GM23248 (cell line): ENCODE measurements at regions not wholly inside any gene's neighbourhood (a gene's known extent, or its start where the extent isn't known, plus 50 kb on each side); places are given as distances from the start of the nearest gene placed in this dataset.

Experiments used
- DNase-seq: peaks from one replicate; pipeline ENCODE4 v3.0.0-alpha.2; 2015
- H2AFZ ChIP-seq: fragments of 200-600 bp; sonication (generic); 2 replicates; pipeline ENCODE4 v1.6.1; 2016; ENCODE audit warnings: antibody characterized with exemption
- H3F3A ChIP-seq: fragments of 200-600 bp; sonication (generic); 2 replicates; pipeline ENCODE4 v1.6.1; 2016; ENCODE audit warnings: mild to moderate bottlenecking, antibody characterized with exemption, mixed run types; ENCODE audit not compliant: insufficient read depth
- H3K27ac ChIP-seq: fragments of 200-600 bp; sonication (generic); 2 replicates; pipeline ENCODE4 v1.5.1; 2016; ENCODE audit warnings: mild to moderate bottlenecking
- H3K27me3 ChIP-seq: fragments of 200-600 bp; sonication (generic); replicated peaks from 2 replicates; pipeline ENCODE4 v1.6.1; 2016; ENCODE audit warnings: mild to moderate bottlenecking; ENCODE audit not compliant: insufficient read depth
- H3K36me3 ChIP-seq: fragments of 200-600 bp; sonication (generic); 2 replicates; pipeline ENCODE4 v1.6.1; 2016; ENCODE audit warnings: low read depth, mild to moderate bottlenecking
- H3K4me1 ChIP-seq: fragments of 200-600 bp; sonication (generic); 2 replicates; pipeline ENCODE4 v1.6.1; 2016; ENCODE audit warnings: mild to moderate bottlenecking; ENCODE audit not compliant: insufficient read depth
- H3K4me2 ChIP-seq: fragments of 200-600 bp; sonication (generic); one replicate; pipeline ENCODE4 v1.6.1; 2016; ENCODE audit warnings: mild to moderate bottlenecking; ENCODE audit not compliant: unreplicated experiment
- H3K4me3 ChIP-seq: fragments of 200-600 bp; sonication (generic); 2 replicates; pipeline ENCODE4 v1.5.1; 2016; ENCODE audit warnings: mild to moderate bottlenecking
- H3K79me2 ChIP-seq: fragments of 200-600 bp; sonication (generic); 2 replicates; pipeline ENCODE4 v1.6.1; 2016; ENCODE audit warnings: mild to moderate bottlenecking; ENCODE audit not compliant: insufficient read depth
- H3K9ac ChIP-seq: fragments of 200-600 bp; sonication (generic); 2 replicates; pipeline ENCODE4 v1.6.1; 2016; ENCODE audit warnings: mild to moderate bottlenecking
- H3K9me2 ChIP-seq: fragments of 200-600 bp; sonication (generic); 2 replicates; pipeline ENCODE4 v1.6.1; 2016; ENCODE audit warnings: mixed run types, mild to moderate bottlenecking, moderate library complexity; ENCODE audit not compliant: insufficient read depth
- H3K9me3 ChIP-seq: fragments of 200-600 bp; sonication (generic); one replicate; pipeline ENCODE4 v1.6.1; 2017; ENCODE audit warnings: low read depth
- H4K20me1 ChIP-seq: fragments of 200-600 bp; sonication (generic); 2 replicates; pipeline ENCODE4 v1.6.0; 2016; ENCODE audit not compliant: insufficient read depth
- EZH2 ChIP-seq: fragments of 200-600 bp; sonication (generic); IDR thresholded peaks from 2 replicates; pipeline ENCODE4 v1.6.1; 2018; ENCODE audit warnings: antibody characterized with exemption, mild to moderate bottlenecking; ENCODE audit not compliant: insufficient read depth, poor library complexity, severe bottlenecking
- EZH2phosphoT487 ChIP-seq: fragments of 200-600 bp; sonication (generic); IDR thresholded peaks from 2 replicates; pipeline ENCODE4 v1.6.1; 2018; ENCODE audit warnings: antibody characterized with exemption, moderate library complexity, mild to moderate bottlenecking, low read depth; ENCODE audit not compliant: insufficient read depth
- WGBS, 2 experiments: methylation state at CpG; one replicate each; pipeline ENCODE4 v1.1.6; 2015 to 2017; ENCODE audit warnings: low lambda C conversion rate in 2 of 2, low coverage in 1 of 2; ENCODE audit errors: missing lambda C conversion rate in 2 of 2; 5-methylcytosine and 5-hydroxymethylcytosine counted together
- in situ Hi-C: fragments of 300-500 bp; cut with MboI; formaldehyde crosslinking; loops from 2 replicates; pipeline ENCODE4 v1.15.0; 2020

GRCh38 chrX:107560041-107560440 lies 68.3 kb upstream of the PRPS1 start:
- no peak for DNase-seq
- no peaks in the 10 kb centered on the region for H3K9me3 ChIP-seq
- H3F3A ChIP-seq, result peaks cover 18% of the 10 kb centered on the region; the same call in 1 of the 2 replicates
- no peak overlapping the region for H2AFZ ChIP-seq
- TF ChIP-seq EZH2phosphoT487 (no peak), EZH2 (no peak)
- H3K36me3 ChIP-seq, result no peaks in the 10 kb centered on the region
- H3K27me3 ChIP-seq, result no peaks in the 10 kb centered on the region
- H3K79me2 ChIP-seq, result no peaks in the 10 kb centered on the region
- H3K4me1 ChIP-seq, result peaks cover 36% of the 10 kb centered on the region
- no peak overlapping the region for H3K9ac ChIP-seq
- H3K27ac ChIP-seq, result no peak overlapping the region
- in situ Hi-C loops, result no loop called here
- H4K20me1 ChIP-seq, result no peaks in the 10 kb centered on the region
- H3K9me2 ChIP-seq, result no peaks in the 10 kb centered on the region
- no peak overlapping the region for H3K4me3 ChIP-seq
- 96 to 97% methylated on average over 10 of the region's 10 CpGs for WGBS, 2 experiments
- H3K4me2 ChIP-seq, result no peak overlapping the region

DNA sequence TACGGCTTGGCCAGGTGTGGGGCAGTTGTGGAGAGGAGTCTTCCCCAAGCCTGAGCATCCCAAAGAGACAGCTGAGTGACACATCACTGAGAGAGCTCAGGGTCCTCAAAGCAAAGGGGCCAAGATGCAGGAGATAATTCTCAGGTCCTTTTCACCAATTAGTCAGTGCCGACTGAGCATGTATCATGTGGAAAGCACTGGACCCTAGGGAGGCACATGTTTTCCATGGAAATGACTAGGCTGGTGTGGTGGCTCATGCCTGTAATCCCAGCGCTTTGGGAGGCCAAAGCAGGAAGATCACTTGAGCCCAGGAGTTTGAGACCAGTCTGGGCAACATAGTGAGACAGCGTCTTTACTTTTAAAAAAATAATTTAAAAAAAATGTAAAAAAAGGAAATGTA lies 67.3 kb upstream of the PRPS1 start:
- Histone ChIP-seq H3K4me2 (no peak overlapping the region), H3K9ac (no peak overlapping the region), H2AFZ (no peak overlapping the region), H3K79me2 (no peaks in the 10 kb centered on the region), H3K9me3 (no peaks in the 10 kb centered on the region), H4K20me1 (no peaks in the 10 kb centered on the region), H3K27ac (0 out of 2 replicates have a peak overlapping the region, but pooled peaks have one; percentile 70), H3K4me3 (no peak overlapping the region), H3K36me3 (no peaks in the 10 kb centered on the region), H3K4me1 (peaks cover 45% of the 10 kb centered on the region), H3F3A (peaks cover 18% of the 10 kb centered on the region; the same call in 1 of the 2 replicates), H3K27me3 (no peaks in the 10 kb centered on the region), H3K9me2 (no peaks in the 10 kb centered on the region)
- in situ Hi-C loops, result no loop called here
- WGBS, 2 experiments, result 63 to 90% methylated on average over 1 to 4 of the region's 4 CpGs
- TF ChIP-seq EZH2, result no peak
- no peak for TF ChIP-seq EZH2phosphoT487
- DNase-seq, result peak; percentile 47

GRCh38 chrX:107561468-107562215 lies 66.7 kb upstream of the PRPS1 start:
- Histone ChIP-seq H3K4me3 (no peak overlapping the region), H3K27me3 (no peaks in the 10 kb centered on the region), H3K79me2 (no peaks in the 10 kb centered on the region), H4K20me1 (no peaks in the 10 kb centered on the region), H3K4me2 (peak overlapping the region; percentile 12), H3K9ac (no peak overlapping the region), H3F3A (peaks cover 18% of the 10 kb centered on the region; the same call in 1 of the 2 replicates), H3K9me3 (no peaks in the 10 kb centered on the region), H3K27ac (peak overlapping the region; percentile 70), H2AFZ (no peak overlapping the region), H3K9me2 (no peaks in the 10 kb centered on the region), H3K4me1 (peaks cover 52% of the 10 kb centered on the region), H3K36me3 (no peaks in the 10 kb centered on the region)
- in situ Hi-C loops, result no loop called here
- no peak for DNase-seq
- TF ChIP-seq EZH2phosphoT487, result no peak
- TF ChIP-seq EZH2, result no peak
- 4 to 46% methylated on average over 3 to 6 of the region's 7 CpGs for WGBS, 2 experiments

DNA sequence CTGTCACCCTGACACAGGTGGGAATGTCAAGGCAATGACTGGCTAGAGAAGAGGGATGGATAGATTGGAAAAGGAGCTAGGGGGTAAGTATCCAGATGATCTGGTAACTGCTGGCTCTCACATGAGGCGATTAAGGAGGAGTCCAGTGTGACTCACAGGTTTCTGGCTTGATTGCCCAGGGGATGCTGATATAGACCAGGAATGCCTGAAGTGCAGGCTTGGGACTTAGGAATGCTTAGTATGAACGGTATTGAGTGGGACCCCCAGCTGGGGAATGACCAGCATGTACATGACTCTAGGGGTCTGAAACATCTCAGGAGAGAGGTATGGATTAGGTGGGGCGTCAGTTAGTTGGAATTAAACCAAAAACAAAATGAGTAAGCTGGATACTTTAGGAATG lies 65.8 kb upstream of the PRPS1 start:
- H2AFZ ChIP-seq, result no peak overlapping the region
- WGBS, 2 experiments, result 0 to 3% methylated on average over 1 to 3 of the region's 3 CpGs
- H3K27ac ChIP-seq, result peak overlapping the region; percentile 70
- TF ChIP-seq EZH2phosphoT487 (no peak), EZH2 (no peak)
- H3K9me2 ChIP-seq, result no peaks in the 10 kb centered on the region
- H3K9me3 ChIP-seq, result no peaks in the 10 kb centered on the region
- no peak overlapping the region for H3K9ac ChIP-seq
- H3K4me1 ChIP-seq, result peaks cover 57% of the 10 kb centered on the region
- H4K20me1 ChIP-seq, result no peaks in the 10 kb centered on the region
- no peaks in the 10 kb centered on the region for H3K79me2 ChIP-seq
- H3K36me3 ChIP-seq, result no peaks in the 10 kb centered on the region
- peak overlapping the region; percentile 12 for H3K4me2 ChIP-seq
- H3K27me3 ChIP-seq, result no peaks in the 10 kb centered on the region
- no peak overlapping the region for H3K4me3 ChIP-seq
- peaks cover 18% of the 10 kb centered on the region; the same call in 1 of the 2 replicates for H3F3A ChIP-seq
- peak; percentile 81 for DNase-seq
- in situ Hi-C loops, result no loop called here
